ENCODE measurements at regions not wholly inside any gene's neighbourhood (a gene's known extent, or its start where the extent isn't known, plus 50 kb on each side); places are given as distances from the start of the nearest gene placed in this dataset.
A peak's percentile ranks its signal among the peaks of the same experiment; 100 is the strongest.

- Histone ChIP-seq H3K36me3 (ENCODE audit: insufficient read depth, low read length) (no peaks in the 10 kb centered on the region), H3K27ac (ENCODE audit: low read depth, low read length) (no peak overlapping the region), H3K4me1 (ENCODE audit: insufficient read depth, low read length) (no peaks in the 10 kb centered on the region), H3K27me3 (ENCODE audit: insufficient read depth, low read length) (no peaks in the 10 kb centered on the region), H3K4me3 (ENCODE audit: low read length in 2 of 2) (no peak overlapping the region), H3K9me3 (ENCODE audit: control insufficient read depth in 1 of 2, low read length in 2 of 2) (no peaks in the 10 kb centered on the region)
- Mint-ChIP-seq H3K9me3 (peaks cover 0 to 8% (median 4%) of the 10 kb centered on the region in 8 donors), H3K27me3 (peaks cover 8 to 11% of the 10 kb centered on the region in 2 donors), H3K27ac (no peak overlapping the region), H3K36me3 (no peaks in the 10 kb centered on the region), H3K4me1 (no peaks in the 10 kb centered on the region), H3K4me3 (no peak overlapping the region)
- ChIA-PET CTCF (ENCODE audit: partially characterized antibody) (interaction anchor here (1.0 kb wide), 1 partner anchor 10 kb away, joined by 3 read pairs; no protein-coding TSS in a partner anchor), POLR2A (ENCODE audit: partially characterized antibody) (no interaction called here)
- no peak for DNase-seq
- intact Hi-C loops (cut with micrococcal nuclease), result no loop called here
Observed at GRCh38 chr12:58263816-58264215, 322.4 kb downstream of the ATP23 start.

GRCh38 chr12:58268069-58268468 lies 326.7 kb downstream of the ATP23 start:
- Mint-ChIP-seq H3K4me3 (no peak overlapping the region), H3K27ac (no peak overlapping the region), H3K36me3 (no peaks in the 10 kb centered on the region), H3K9me3 (peaks cover 0 to 6% (median 3%) of the 10 kb centered on the region in 8 donors), H3K4me1 (no peaks in the 10 kb centered on the region), H3K27me3 (peaks cover 1 to 4% of the 10 kb centered on the region in 2 donors)
- DNase-seq, result no peak
- H3K9me3 ChIP-seq (ENCODE audit: control insufficient read depth in 1 of 2, low read length in 2 of 2), result no peaks in the 10 kb centered on the region
- no peak overlapping the region for H3K27ac ChIP-seq (ENCODE audit: low read depth, low read length)
- H3K27me3 ChIP-seq (ENCODE audit: insufficient read depth, low read length), result no peaks in the 10 kb centered on the region
- no peak overlapping the region for H3K4me3 ChIP-seq (ENCODE audit: low read length in 2 of 2)
- intact Hi-C loops (cut with micrococcal nuclease), result no loop called here
- H3K4me1 ChIP-seq (ENCODE audit: insufficient read depth, low read length), result no peaks in the 10 kb centered on the region
- CTCF ChIA-PET (ENCODE audit: partially characterized antibody), result no interaction called here
- no peaks in the 10 kb centered on the region for H3K36me3 ChIP-seq (ENCODE audit: insufficient read depth, low read length)
- POLR2A ChIA-PET (ENCODE audit: partially characterized antibody), result no interaction called here

GRCh38 chr12:58269476-58269875 lies 328.1 kb downstream of the ATP23 start:
- CTCF ChIA-PET (ENCODE audit: partially characterized antibody), result no interaction called here
- no peak overlapping the region for H3K4me3 Mint-ChIP-seq
- no peak overlapping the region for H3K4me3 ChIP-seq (ENCODE audit: low read length in 2 of 2)
- POLR2A ChIA-PET (ENCODE audit: partially characterized antibody), result no interaction called here
- no peaks in the 10 kb centered on the region for H3K27me3 ChIP-seq (ENCODE audit: insufficient read depth, low read length)
- no peaks in the 10 kb centered on the region for H3K9me3 ChIP-seq (ENCODE audit: control insufficient read depth in 1 of 2, low read length in 2 of 2)
- H3K9me3 Mint-ChIP-seq, result peaks cover 0 to 6% (median 3%) of the 10 kb centered on the region in 8 donors
- no peaks in the 10 kb centered on the region for H3K36me3 ChIP-seq (ENCODE audit: insufficient read depth, low read length)
- no peak for DNase-seq
- H3K27me3 Mint-ChIP-seq, result peaks cover 1 to 4% of the 10 kb centered on the region in 2 donors
- intact Hi-C loops (cut with micrococcal nuclease), result no loop called here
- no peak overlapping the region for H3K27ac ChIP-seq (ENCODE audit: low read depth, low read length)
- H3K36me3 Mint-ChIP-seq, result no peaks in the 10 kb centered on the region
- H3K4me1 ChIP-seq (ENCODE audit: insufficient read depth, low read length), result no peaks in the 10 kb centered on the region
- H3K4me1 Mint-ChIP-seq, result no peaks in the 10 kb centered on the region
- no peak overlapping the region for H3K27ac Mint-ChIP-seq

- no peak overlapping the region for H3K27ac ChIP-seq (ENCODE audit: low read depth, low read length)
- Mint-ChIP-seq H3K27me3 (peaks cover 1 to 4% of the 10 kb centered on the region in 2 donors), H3K36me3 (no peaks in the 10 kb centered on the region), H3K4me3 (no peak overlapping the region), H3K9me3 (peaks cover 0 to 6% (median 3%) of the 10 kb centered on the region in 8 donors), H3K4me1 (no peaks in the 10 kb centered on the region), H3K27ac (no peak overlapping the region)
- H3K9me3 ChIP-seq (ENCODE audit: control insufficient read depth in 1 of 2, low read length in 2 of 2), result no peaks in the 10 kb centered on the region
- CTCF ChIA-PET (ENCODE audit: partially characterized antibody), result no interaction called here
- no peaks in the 10 kb centered on the region for H3K4me1 ChIP-seq (ENCODE audit: insufficient read depth, low read length)
- intact Hi-C loops (cut with micrococcal nuclease), result no loop called here
- no peaks in the 10 kb centered on the region for H3K27me3 ChIP-seq (ENCODE audit: insufficient read depth, low read length)
- no peak for DNase-seq
- POLR2A ChIA-PET (ENCODE audit: partially characterized antibody), result no interaction called here
- H3K4me3 ChIP-seq (ENCODE audit: low read length in 2 of 2), result no peak overlapping the region
- H3K36me3 ChIP-seq (ENCODE audit: insufficient read depth, low read length), result no peaks in the 10 kb centered on the region
Observed at GRCh38 chr12:58270966-58271705, 329.8 kb downstream of the ATP23 start.

- Histone ChIP-seq H3K9me3 (ENCODE audit: control insufficient read depth in 1 of 2, low read length in 2 of 2) (no peaks in the 10 kb centered on the region), H3K36me3 (ENCODE audit: insufficient read depth, low read length) (no peaks in the 10 kb centered on the region), H3K27me3 (ENCODE audit: insufficient read depth, low read length) (no peaks in the 10 kb centered on the region), H3K4me1 (ENCODE audit: insufficient read depth, low read length) (no peaks in the 10 kb centered on the region), H3K27ac (ENCODE audit: low read depth, low read length) (no peak overlapping the region), H3K4me3 (ENCODE audit: low read length in 2 of 2) (no peak overlapping the region)
- Mint-ChIP-seq H3K9me3 (peaks cover 0 to 13% (median 11%) of the 10 kb centered on the region in 8 donors), H3K4me3 (no peak overlapping the region), H3K27ac (peak overlapping the region in 1 of 7 donors; percentile 38), H3K27me3 (peaks cover 0 to 1% of the 10 kb centered on the region in 2 donors), H3K4me1 (no peaks in the 10 kb centered on the region), H3K36me3 (no peaks in the 10 kb centered on the region)
- POLR2A ChIA-PET (ENCODE audit: partially characterized antibody), result no interaction called here
- intact Hi-C loops (cut with micrococcal nuclease), result no loop called here
- DNase-seq, result no peak
- CTCF ChIA-PET (ENCODE audit: partially characterized antibody), result no interaction called here
Observed at GRCh38 chr12:58272461-58272860, 331.1 kb downstream of the ATP23 start.

GRCh38 chr12:58277231-58277630 lies 335.9 kb downstream of the ATP23 start:
- no peak overlapping the region for H3K4me3 ChIP-seq (ENCODE audit: low read length in 2 of 2)
- H3K9me3 ChIP-seq (ENCODE audit: control insufficient read depth in 1 of 2, low read length in 2 of 2), result no peaks in the 10 kb centered on the region
- Mint-ChIP-seq H3K4me3 (no peak overlapping the region), H3K9me3 (peaks cover 0 to 43% (median 29%) of the 10 kb centered on the region in 8 donors), H3K27ac (no peak overlapping the region), H3K27me3 (no peaks in the 10 kb centered on the region), H3K36me3 (no peaks in the 10 kb centered on the region), H3K4me1 (no peaks in the 10 kb centered on the region)
- no peaks in the 10 kb centered on the region for H3K4me1 ChIP-seq (ENCODE audit: insufficient read depth, low read length)
- CTCF ChIA-PET (ENCODE audit: partially characterized antibody), result no interaction called here
- POLR2A ChIA-PET (ENCODE audit: partially characterized antibody), result no interaction called here
- DNase-seq, result no peak
- H3K36me3 ChIP-seq (ENCODE audit: insufficient read depth, low read length), result no peaks in the 10 kb centered on the region
- H3K27me3 ChIP-seq (ENCODE audit: insufficient read depth, low read length), result no peaks in the 10 kb centered on the region
- no peak overlapping the region for H3K27ac ChIP-seq (ENCODE audit: low read depth, low read length)
- intact Hi-C loops (cut with micrococcal nuclease), result no loop called here

- H3K27ac ChIP-seq (ENCODE audit: low read depth, low read length), result no peak overlapping the region
- Mint-ChIP-seq H3K9me3 (peaks cover 0 to 29% (median 22%) of the 10 kb centered on the region in 8 donors), H3K36me3 (no peaks in the 10 kb centered on the region), H3K4me1 (no peaks in the 10 kb centered on the region), H3K27me3 (peaks cover 5 to 6% of the 10 kb centered on the region in 2 donors), H3K4me3 (no peak overlapping the region), H3K27ac (no peak overlapping the region)
- no peaks in the 10 kb centered on the region for H3K27me3 ChIP-seq (ENCODE audit: insufficient read depth, low read length)
- ChIA-PET CTCF (ENCODE audit: partially characterized antibody) (no interaction called here), POLR2A (ENCODE audit: partially characterized antibody) (no interaction called here)
- no peaks in the 10 kb centered on the region for H3K9me3 ChIP-seq (ENCODE audit: control insufficient read depth in 1 of 2, low read length in 2 of 2)
- H3K36me3 ChIP-seq (ENCODE audit: insufficient read depth, low read length), result no peaks in the 10 kb centered on the region
- no peak for DNase-seq
- no peaks in the 10 kb centered on the region for H3K4me1 ChIP-seq (ENCODE audit: insufficient read depth, low read length)
- H3K4me3 ChIP-seq (ENCODE audit: low read length in 2 of 2), result no peak overlapping the region
- intact Hi-C loops (cut with micrococcal nuclease), result no loop called here
Observed at GRCh38 chr12:58283553-58283952, 342.2 kb downstream of the ATP23 start.

Measured in CD4-positive, alpha-beta memory T cell (primary cell).